ENCODE measurements at regions not wholly inside any gene's neighbourhood (a gene's known extent, or its start where the extent isn't known, plus 50 kb on each side); places are given as distances from the start of the nearest gene placed in this dataset.

GRCh38 chr19:29293736-29294342 is 80.9 kb upstream of the UQCRFS1 start:
- Histone ChIP-seq H3K27ac (no peak overlapping the region), H3K4me3 (no peak overlapping the region), H3K4me1 (replicated peaks in 1 of 2) (peaks cover 5 to 18% of the 10 kb centered on the region in 2 donors)
- in situ Hi-C loops (cut with MboI; ENCODE audit: low pct_unique_long_range_greater_than_20kb in 2 of 9, low sequenced_read_pairs in 9 of 9, unreplicated experiment in 9 of 9), result loop anchor here in 1 of 9 experiments (25.0 kb wide), 1 partner anchor 193 kb away; no protein-coding TSS in a partner anchor
- peak in 1 of 8 experiments; percentile 3 for ATAC-seq (replicated peaks in 6 of 8)
- WGBS, 10 experiments, result 0 to 100% (median 60%) methylated on average over 1 to 3 of the region's 7 CpGs; no CpG with 5 or more reads in 3 of the 10 experiments

- H3K4me1 ChIP-seq (replicated peaks in 1 of 2), result peaks cover 5 to 18% of the 10 kb centered on the region in 2 donors
- no peak overlapping the region for H3K27ac ChIP-seq
- H3K4me3 ChIP-seq, result no peak overlapping the region
- WGBS, 10 experiments, result 13 to 100% (median 48%) methylated on average over 1 to 2 of the region's 3 CpGs; no CpG with 5 or more reads in 6 of the 10 experiments
- peak in 3 of 8 experiments; percentile 22 to 78 (median 54) for ATAC-seq (replicated peaks in 6 of 8)
- in situ Hi-C loops (cut with MboI; ENCODE audit: low pct_unique_long_range_greater_than_20kb in 2 of 9, low sequenced_read_pairs in 9 of 9, unreplicated experiment in 9 of 9), result loop anchor here in 1 of 9 experiments (25.0 kb wide), 1 partner anchor 193 kb away; no protein-coding TSS in a partner anchor
Observed at GRCh38 chr19:29294343-29294811, 81.4 kb upstream of the UQCRFS1 start.

- in situ Hi-C loops (cut with MboI; ENCODE audit: low pct_unique_long_range_greater_than_20kb in 2 of 9, low sequenced_read_pairs in 9 of 9, unreplicated experiment in 9 of 9), result loop anchor here in 1 of 9 experiments (25.0 kb wide), 1 partner anchor 192 kb away; no protein-coding TSS in a partner anchor
- 25 to 100% (median 48%) methylated on average over 1 to 2 of the region's 2 CpGs; no CpG with 5 or more reads in 4 of the 10 experiments for WGBS, 10 experiments
- peak in 3 of 8 experiments; percentile 69 to 83 (median 80) for ATAC-seq (replicated peaks in 6 of 8)
- Histone ChIP-seq H3K4me3 (no peak overlapping the region), H3K4me1 (replicated peaks in 1 of 2) (peaks cover 5 to 18% of the 10 kb centered on the region in 2 donors), H3K27ac (no peak overlapping the region)
Observed at GRCh38 chr19:29295285-29295684, 82.3 kb upstream of the UQCRFS1 start.

DNA sequence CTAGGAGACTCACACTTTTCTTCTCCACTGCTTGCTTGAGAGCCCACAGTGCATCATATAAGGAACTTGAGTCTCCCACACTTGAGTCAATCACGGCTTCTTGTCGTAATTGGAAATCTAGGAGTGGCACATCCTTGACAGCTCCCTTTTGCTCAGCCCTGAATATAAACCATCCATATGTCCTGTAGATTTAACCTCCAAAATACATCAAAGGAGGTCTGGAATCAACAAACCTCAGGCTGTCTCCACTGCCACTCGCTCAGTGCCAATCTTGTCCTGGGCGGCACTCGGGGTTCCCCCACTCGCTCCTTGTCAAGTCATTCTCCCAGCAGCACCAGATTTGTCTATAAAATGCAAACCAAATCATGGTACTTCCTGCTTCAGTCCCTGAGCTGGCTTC is 84.4 kb upstream of the UQCRFS1 start:
- in situ Hi-C loops (cut with MboI; ENCODE audit: low pct_unique_long_range_greater_than_20kb in 2 of 9, low sequenced_read_pairs in 9 of 9, unreplicated experiment in 9 of 9), result loop anchor here in 1 of 9 experiments (25.0 kb wide), 1 partner anchor 190 kb away; no protein-coding TSS in a partner anchor
- Histone ChIP-seq H3K27ac (no peak overlapping the region), H3K4me3 (no peak overlapping the region), H3K4me1 (replicated peaks in 1 of 2) (peaks cover 0 to under 1% of the 10 kb centered on the region in 2 donors)
- no peak for ATAC-seq (replicated peaks in 6 of 8)
- 70 to 100% (median 74%) methylated on average over 1 to 6 of the region's 6 CpGs; no CpG with 5 or more reads in 1 of the 10 experiments for WGBS, 10 experiments

GRCh38 chr19:29299416-29300380 is 86.7 kb upstream of the UQCRFS1 start:
- 0 to 100% (median 82%) methylated on average over 1 to 5 of the region's 15 CpGs; no CpG with 5 or more reads in 4 of the 10 experiments for WGBS, 10 experiments
- Histone ChIP-seq H3K4me1 (replicated peaks in 1 of 2) (no peaks in the 10 kb centered on the region), H3K27ac (no peak overlapping the region), H3K4me3 (no peak overlapping the region)
- in situ Hi-C loops (cut with MboI; ENCODE audit: low pct_unique_long_range_greater_than_20kb in 2 of 9, low sequenced_read_pairs in 9 of 9, unreplicated experiment in 9 of 9), result loop anchor here in 1 of 9 experiments (25.0 kb wide), 1 partner anchor 188 kb away; no protein-coding TSS in a partner anchor
- no peak for ATAC-seq (replicated peaks in 6 of 8)

DNA sequence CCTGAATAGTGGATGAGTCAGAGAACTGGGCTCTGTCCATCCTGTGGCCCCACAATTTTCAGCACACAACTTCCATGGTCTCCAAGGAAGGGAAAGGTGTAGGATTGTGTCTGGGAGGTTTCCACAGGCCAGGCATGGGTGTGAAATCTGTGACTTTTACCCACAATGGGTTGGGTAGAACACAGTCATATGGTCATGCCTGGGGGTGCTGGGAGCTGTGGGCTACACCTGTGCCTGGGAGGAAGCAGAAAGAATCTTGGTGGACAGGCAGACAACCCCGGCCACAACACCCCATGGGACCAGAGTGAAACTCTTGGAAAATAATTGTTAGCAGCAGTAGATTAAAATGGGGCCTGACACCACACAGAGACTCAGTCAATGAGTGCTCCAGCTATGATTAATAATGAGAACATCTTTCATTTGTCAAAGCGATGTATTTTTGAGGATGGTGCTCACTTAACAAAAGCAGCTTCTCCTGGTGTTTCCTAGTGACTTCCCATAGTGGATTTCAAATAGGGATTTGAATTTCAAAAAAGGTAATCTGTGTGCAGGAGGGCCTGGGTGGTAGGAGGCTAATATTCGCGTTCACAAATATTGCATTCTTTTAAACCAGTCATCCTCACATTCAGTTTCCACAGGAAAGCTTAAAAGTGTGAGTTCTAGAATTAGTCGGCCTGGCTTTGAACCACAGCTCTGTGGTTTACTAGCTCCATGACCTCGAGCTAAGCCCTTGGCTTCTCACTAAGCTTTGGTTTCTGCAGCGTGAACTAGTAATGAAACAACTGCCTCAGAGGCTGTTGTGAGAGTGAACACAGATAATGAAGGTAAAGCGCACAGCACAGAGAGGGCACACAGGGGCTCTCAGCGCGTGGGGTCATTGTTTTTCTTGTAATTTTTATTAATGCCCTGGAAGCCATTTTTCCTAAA is 89.3 kb upstream of the UQCRFS1 start:
- in situ Hi-C loops (cut with MboI; ENCODE audit: low pct_unique_long_range_greater_than_20kb in 2 of 9, low sequenced_read_pairs in 9 of 9, unreplicated experiment in 9 of 9), result no loop called here
- H3K4me1 ChIP-seq (replicated peaks in 1 of 2), result no peaks in the 10 kb centered on the region
- ATAC-seq (replicated peaks in 6 of 8), result no peak
- no peak overlapping the region for H3K4me3 ChIP-seq
- no peak overlapping the region for H3K27ac ChIP-seq
- 30 to 91% (median 70%) methylated on average over 2 to 7 of the region's 10 CpGs; no CpG with 5 or more reads in 2 of the 10 experiments for WGBS, 10 experiments

GRCh38 chr19:29303069-29303718 is 90.2 kb upstream of the UQCRFS1 start:
- H3K27ac ChIP-seq, result no peak overlapping the region
- peak in 2 of 8 experiments; percentile 40 to 79 for ATAC-seq (replicated peaks in 6 of 8)
- H3K4me3 ChIP-seq, result no peak overlapping the region
- no peaks in the 10 kb centered on the region for H3K4me1 ChIP-seq (replicated peaks in 1 of 2)
- WGBS, 10 experiments, result 0 to 100% (median 62%) methylated on average over 1 to 8 of the region's 11 CpGs; no CpG with 5 or more reads in 1 of the 10 experiments
- in situ Hi-C loops (cut with MboI; ENCODE audit: low pct_unique_long_range_greater_than_20kb in 2 of 9, low sequenced_read_pairs in 9 of 9, unreplicated experiment in 9 of 9), result no loop called here

GRCh38 chr19:29303719-29304090 is 90.8 kb upstream of the UQCRFS1 start:
- Histone ChIP-seq H3K4me3 (no peak overlapping the region), H3K4me1 (replicated peaks in 1 of 2) (peaks cover 4% of the 10 kb centered on the region in 2 donors), H3K27ac (no peak overlapping the region)
- ATAC-seq (replicated peaks in 6 of 8), result no peak
- 0 to 100% (median 70%) methylated on average over 1 of the region's 5 CpGs; no CpG with 5 or more reads in 6 of the 10 experiments for WGBS, 10 experiments
- in situ Hi-C loops (cut with MboI; ENCODE audit: low pct_unique_long_range_greater_than_20kb in 2 of 9, low sequenced_read_pairs in 9 of 9, unreplicated experiment in 9 of 9), result no loop called here

DNA sequence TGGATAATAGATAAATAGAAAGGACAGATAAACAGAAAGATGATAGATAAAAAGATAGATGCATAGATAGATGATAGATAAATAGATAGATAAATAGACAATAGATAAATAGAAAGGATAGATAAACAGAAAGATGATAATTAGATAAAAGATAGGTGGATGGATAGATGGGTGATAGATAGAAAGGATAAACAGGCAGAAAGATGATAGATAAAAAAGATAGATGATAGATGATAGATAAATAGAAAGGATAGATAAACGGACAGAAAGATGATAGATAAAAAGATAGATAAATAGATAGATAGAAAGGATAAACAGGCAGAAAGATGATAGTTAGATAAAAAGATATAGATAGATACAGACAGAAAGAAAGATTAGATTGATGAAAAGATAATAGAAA is 92.3 kb upstream of the UQCRFS1 start:
- no peak for ATAC-seq (replicated peaks in 6 of 8)

DNA sequence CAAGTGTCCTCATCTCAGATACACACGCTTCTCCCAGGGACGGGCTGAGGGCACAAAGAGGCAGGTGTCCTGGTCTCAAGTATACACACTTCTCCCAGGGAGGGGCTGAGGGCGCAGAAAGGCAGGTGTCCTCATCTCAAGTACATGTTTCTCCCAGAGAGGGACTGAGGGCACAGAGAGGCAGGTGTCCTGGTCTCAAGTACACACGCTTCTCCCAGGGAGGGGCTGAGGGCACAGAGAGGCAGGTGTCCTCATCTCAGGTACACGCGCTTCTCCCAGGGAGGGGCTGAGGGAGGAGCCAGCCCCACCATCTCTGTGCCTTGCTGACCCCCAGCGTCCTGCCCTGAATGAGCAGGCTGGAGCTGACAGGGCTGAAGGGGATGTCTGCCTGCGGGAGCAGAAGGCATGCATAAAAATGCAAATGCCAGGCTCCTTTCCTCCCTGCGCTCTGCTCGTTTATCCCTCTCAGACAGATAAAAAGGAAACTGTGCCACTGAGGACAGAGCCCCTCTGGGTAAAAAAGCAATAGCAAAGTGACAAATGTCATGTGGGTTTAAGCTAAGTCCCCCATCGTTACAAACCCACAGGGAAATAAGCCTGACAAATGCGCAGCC is 96.1 kb upstream of the UQCRFS1 start:
- peak; percentile 42 to 78 (median 66) for ATAC-seq (replicated peaks in 6 of 8)
- 0 to 30% (median 10%) methylated on average over 2 to 6 of the region's 12 CpGs; no CpG with 5 or more reads in 3 of the 10 experiments for WGBS, 10 experiments
- in situ Hi-C loops (cut with MboI; ENCODE audit: low pct_unique_long_range_greater_than_20kb in 2 of 9, low sequenced_read_pairs in 9 of 9, unreplicated experiment in 9 of 9), result no loop called here
- Histone ChIP-seq H3K4me1 (replicated peaks in 1 of 2) (peaks cover 31 to 35% of the 10 kb centered on the region in 2 donors), H3K27ac (no peak overlapping the region), H3K4me3 (no peak overlapping the region)

More for the DNA sequence above, 92.3 kb upstream of the UQCRFS1 start:
- Histone ChIP-seq H3K27ac (no peak overlapping the region), H3K4me3 (no peak overlapping the region), H3K4me1 (replicated peaks in 1 of 2) (peaks cover 16 to 17% of the 10 kb centered on the region in 2 donors)
- WGBS, 10 experiments, result 4 to 90% (median 58%) methylated on average over 1 of the region's 1 CpG; no CpG with 5 or more reads in 1 of the 10 experiments
- in situ Hi-C loops (cut with MboI; ENCODE audit: low pct_unique_long_range_greater_than_20kb in 2 of 9, low sequenced_read_pairs in 9 of 9, unreplicated experiment in 9 of 9), result no loop called here

DNA sequence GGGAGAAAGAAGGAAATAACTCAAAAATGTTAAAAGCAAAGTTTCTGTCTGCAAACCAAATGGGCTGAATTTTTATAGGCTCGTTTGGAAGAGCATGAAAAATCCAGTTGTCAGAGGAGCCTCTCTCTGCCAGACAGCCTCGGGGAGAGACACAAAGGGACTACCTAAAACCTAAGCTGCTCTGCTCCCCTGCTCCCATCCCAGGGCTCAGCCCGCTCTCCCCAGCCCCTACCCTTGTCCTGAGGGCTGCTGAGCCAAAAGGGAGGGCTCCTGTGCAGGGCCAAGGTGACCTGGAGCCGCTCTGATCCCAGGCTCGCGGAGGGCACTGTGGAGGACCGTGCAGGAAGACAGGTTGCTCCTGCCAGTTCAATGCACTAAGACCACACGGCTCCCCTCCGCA is 96.7 kb upstream of the UQCRFS1 start:
- Histone ChIP-seq H3K27ac (no peak overlapping the region), H3K4me1 (replicated peaks in 1 of 2) (peaks cover 31 to 38% of the 10 kb centered on the region in 2 donors), H3K4me3 (no peak overlapping the region)
- WGBS, 10 experiments, result 0 to 100% (median 18%) methylated on average over 1 to 7 of the region's 9 CpGs; no CpG with 5 or more reads in 4 of the 10 experiments
- ATAC-seq (replicated peaks in 6 of 8), result no peak
- in situ Hi-C loops (cut with MboI; ENCODE audit: low pct_unique_long_range_greater_than_20kb in 2 of 9, low sequenced_read_pairs in 9 of 9, unreplicated experiment in 9 of 9), result no loop called here

Measured in motor neuron (in vitro differentiated cells).